ENCODE measurements at regions not wholly inside any gene's neighbourhood (a gene's known extent, or its start where the extent isn't known, plus 50 kb on each side); places are given as distances from the start of the nearest gene placed in this dataset.

DNA sequence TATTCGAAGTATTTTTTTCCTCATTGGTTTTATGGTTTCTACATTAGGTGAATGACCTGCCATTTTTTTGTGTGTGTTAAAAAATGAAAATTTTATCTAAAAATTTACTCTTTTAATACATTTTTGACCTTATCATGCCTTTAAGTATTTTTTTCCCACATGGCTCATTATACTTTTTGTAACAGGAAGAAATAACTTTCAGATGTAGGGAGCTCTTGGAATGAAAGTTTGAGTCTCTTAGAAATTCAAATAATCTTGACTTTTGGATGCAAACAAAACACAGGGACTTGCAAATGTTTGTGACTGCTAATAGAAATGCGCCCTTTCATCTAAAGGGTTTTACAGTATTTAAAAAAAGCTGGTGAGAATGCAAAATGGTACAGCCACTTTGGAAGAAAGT lies 457.9 kb downstream of the KLF5 start:
- no peak for DNase-seq (ENCODE audit: low read depth)

GRCh38 chr13:73514208-73514607 lies 455.4 kb downstream of the KLF5 start:
- DNase-seq (ENCODE audit: low read depth) = no peak

- no peak for DNase-seq (ENCODE audit: low read depth)
These were observed 454.9 kb downstream of the KLF5 start for GRCh38 chr13:73513751-73514150.

- no peak for DNase-seq (ENCODE audit: low read depth)
These were observed 450.0 kb downstream of the KLF5 start for GRCh38 chr13:73508841-73509240.

DNA sequence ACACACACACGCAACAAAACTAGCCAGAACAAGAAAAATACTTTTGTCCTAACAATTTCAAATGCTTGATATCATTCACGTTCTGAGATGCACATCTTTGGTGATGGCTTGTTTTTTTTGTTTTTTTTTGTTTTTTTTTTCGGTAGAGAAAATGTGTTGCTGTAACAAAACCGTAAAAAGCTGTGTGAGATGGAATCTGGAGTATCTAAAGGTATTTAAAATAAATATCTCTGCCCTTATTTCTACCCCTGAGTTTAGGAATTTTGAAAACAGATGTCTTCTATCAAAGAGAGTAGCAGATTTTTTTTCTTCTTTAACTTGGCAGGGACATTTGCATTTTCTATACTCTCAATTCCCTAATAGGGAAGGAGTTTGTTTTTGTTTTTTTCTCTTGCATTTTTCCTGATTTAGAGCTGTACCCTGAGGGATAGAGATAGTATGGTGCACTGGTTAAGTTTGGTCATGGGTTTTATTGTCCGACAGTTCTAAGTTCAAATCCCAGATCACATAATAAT lies 446.6 kb downstream of the KLF5 start:
- DNase-seq (ENCODE audit: low read depth) = no peak

GRCh38 chr13:73499695-73500094 lies 440.9 kb downstream of the KLF5 start:
- no peak for DNase-seq (ENCODE audit: low read depth)

GRCh38 chr13:73497430-73497829 lies 438.6 kb downstream of the KLF5 start:
- DNase-seq (ENCODE audit: low read depth) = no peak

GRCh38 chr13:73496711-73497110 lies 437.9 kb downstream of the KLF5 start:
- DNase-seq (ENCODE audit: low read depth) = no peak

DNA sequence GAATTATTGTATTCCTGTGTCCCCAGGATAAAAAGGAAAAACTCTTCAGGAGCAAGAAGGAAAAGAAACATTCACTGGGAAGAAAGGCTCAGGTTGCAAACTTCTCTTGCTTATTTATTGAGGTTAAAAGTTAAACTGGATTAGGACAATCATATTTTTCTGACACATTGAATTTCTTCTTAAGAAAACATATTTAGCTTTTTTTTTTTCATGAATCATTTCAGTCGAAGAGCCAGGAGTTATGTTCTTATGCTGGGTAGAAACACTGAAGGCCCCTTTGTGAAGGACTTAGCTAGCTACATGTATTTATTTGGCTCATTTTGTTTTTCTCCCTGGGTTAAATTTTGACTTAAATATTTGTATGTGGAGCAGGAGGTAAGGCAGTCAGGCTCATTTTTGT lies 434.0 kb downstream of the KLF5 start:
- DNase-seq (ENCODE audit: low read depth) = no peak

- DNase-seq (ENCODE audit: low read depth) = no peak
These were observed 423.8 kb downstream of the KLF5 start for GRCh38 chr13:73482556-73482955.

- no peak for DNase-seq (ENCODE audit: low read depth)
These were observed 423.2 kb downstream of the KLF5 start for GRCh38 chr13:73481886-73482445.

DNA sequence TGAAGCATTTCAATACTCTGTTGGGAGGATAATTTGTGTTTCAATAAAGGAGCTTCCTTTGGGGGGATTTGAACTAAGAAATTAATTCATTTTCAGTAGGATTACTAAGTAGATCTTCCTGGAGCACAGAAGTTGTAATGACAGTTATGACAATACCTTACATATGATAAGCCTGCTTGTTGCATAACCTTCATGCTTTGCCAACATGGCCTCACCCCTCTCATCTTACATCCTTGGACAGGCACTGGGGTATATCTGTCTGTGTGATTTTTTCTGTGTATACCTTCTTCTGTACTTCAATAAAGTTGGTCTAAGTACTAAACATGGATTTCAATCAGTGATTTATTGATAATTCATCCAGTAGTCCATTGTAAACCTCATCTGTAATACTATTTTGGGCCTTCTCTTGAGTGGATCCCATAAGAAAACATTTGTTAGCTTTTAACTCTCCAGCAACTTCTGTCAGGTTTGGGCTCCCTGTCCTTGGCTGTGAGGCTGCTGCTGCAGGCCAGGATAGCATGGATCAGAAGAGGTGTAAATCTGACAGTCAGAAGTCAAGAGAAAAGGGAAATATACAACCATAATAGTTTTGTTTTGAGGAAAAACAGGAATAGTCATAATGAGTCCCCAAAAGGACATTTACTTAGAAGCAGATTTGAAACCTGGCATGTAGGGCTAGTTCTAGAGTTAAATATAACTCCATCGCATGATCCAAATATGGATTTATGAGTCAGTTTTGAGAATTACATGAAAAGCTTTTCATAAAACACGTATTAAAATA lies 422.2 kb downstream of the KLF5 start:
- no peak for DNase-seq (ENCODE audit: low read depth)

DNA sequence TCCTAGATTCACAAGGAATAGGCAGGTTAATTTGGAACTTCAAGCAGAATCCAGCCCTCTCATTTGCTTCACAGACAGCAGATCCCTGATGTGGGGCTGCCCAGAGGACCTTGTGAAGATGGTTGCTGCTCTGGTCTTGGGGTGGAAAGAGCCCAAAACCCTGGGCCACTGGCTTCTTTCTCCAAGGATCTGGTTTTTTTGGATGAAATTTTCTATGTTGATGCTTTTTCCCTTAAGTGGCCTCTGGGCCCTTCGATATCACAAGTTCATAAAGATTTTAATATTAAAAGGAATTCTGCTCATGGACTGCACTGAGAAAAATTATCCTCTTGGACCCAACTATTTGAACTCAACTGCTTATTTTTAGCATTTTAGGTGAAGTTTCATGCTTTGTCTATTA lies 421.1 kb downstream of the KLF5 start:
- no peak for DNase-seq (ENCODE audit: low read depth)

DNA sequence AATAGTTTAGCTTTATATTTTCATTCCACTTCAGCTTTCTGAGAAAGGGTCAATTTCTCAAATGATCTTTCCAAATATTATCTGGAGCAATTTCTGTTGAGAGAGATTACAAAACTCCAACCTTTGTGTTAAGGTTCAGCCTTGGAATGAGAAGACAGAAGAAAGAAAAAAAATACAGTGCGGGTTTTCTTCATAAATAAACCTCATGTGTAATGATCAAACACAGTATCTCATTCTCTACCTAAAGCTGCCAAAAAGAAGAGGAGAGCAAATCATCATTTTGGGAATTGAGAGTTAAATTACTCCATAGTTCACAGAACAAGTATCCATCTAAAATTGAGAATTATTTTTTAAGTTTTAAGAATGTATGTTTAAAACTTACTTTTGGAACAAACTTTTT lies 420.5 kb downstream of the KLF5 start:
- no peak for DNase-seq (ENCODE audit: low read depth)

DNA sequence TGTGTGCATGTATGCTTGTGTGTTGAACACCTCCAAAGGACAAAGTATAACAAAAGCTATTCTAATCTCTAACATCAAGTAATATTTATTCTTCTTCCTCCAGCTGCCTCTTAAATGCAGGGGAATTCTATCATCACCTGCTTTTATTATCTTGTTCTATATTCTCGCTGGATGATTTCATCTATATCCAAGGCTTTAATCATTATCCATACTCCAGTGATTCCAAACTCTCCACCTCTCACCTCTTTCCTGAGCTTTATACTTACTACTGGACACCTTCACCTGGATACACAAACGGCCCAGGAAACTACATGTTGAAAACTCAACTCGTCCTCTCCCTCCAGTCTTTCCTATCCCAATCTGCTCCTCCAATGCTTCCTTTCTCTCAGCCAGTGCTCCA lies 418.6 kb downstream of the KLF5 start:
- DNase-seq (ENCODE audit: low read depth) = no peak

- no peak for DNase-seq (ENCODE audit: low read depth)
These were observed 414.2 kb downstream of the KLF5 start for GRCh38 chr13:73473016-73473415.

GRCh38 chr13:73467125-73467524 lies 408.3 kb downstream of the KLF5 start:
- peak; percentile 1 for DNase-seq (ENCODE audit: low read depth)

DNA sequence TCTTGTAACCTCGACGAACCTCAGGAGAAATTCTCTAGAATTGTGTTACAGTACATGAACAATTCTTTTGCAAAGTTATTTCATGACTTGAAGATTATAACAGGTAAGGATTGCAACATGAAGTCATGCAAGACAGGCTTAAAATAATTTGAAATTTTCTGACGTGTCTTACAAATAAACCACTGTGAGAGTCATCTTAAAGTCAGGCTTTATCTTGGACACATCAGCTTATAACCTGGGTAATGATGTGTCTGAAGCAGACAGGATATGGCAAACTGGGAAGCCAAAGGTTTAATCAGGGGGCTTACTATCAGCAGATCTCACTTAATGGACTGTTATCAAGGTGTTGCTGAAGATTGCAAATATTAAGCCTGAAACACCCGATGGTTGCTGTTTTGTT lies 407.8 kb downstream of the KLF5 start:
- DNase-seq (ENCODE audit: low read depth) = no peak

DNA sequence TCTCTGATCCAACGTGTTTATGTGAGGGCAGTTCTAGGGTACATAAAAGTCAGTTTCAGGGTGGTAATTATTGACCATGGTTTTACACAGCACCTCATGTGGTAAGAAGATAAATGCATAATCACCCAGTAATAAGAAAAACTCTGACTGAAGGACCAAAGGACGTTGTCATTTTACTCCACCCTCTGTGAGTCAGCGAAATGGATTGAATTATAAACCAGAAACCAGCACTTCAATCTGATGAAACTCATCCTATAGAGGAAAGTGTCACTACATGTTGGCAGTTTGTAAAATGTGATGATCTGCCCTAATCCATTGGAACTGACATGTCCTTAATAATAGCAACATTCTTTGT lies 406.8 kb downstream of the KLF5 start:
- peak; percentile 1 for DNase-seq (ENCODE audit: low read depth)

DNA sequence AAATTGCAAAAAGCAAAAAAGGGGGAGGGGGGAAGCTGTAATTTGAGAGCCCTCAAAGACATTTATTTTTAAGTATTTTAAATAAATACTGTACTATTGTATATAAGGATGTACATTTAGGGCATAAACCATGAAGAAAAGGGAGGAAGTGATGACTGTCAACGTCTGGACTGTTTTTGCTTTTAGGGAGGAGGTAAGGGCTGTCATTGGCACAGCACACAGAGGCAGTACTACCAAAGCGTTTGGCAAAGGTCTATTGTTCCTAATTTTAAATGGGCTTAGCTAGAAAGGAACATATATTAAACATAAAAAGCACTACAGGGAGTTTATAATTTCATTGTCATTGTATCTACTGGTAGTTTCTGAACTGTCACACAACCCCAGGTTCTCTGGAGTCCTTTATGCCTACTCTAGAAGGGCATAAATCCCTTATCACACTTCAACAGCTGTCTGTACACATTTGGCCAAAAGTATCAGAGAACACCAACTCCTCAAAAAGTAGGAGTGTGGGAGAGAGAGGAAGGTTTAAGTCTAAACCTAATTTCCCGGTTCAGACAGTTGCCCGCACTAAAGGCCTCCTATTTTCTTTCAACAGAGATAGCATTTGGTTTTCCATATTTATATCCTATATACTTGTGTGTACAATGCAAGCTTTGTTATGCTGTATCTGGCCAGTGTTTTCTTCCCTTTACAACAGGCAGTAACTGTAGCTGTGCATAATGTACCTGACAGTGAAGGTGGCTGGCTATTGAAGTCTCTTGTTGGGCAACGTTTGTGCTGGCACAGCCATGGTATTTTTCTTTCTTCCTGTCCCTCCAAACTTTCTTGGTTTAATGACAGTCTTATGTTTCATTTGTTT lies 406.2 kb downstream of the KLF5 start:
- DNase-seq (ENCODE audit: low read depth) = no peak

GRCh38 chr13:73462241-73462640 lies 403.4 kb downstream of the KLF5 start:
- no peak for DNase-seq (ENCODE audit: low read depth)

- DNase-seq (ENCODE audit: low read depth) = no peak
These were observed 392.6 kb downstream of the KLF5 start for GRCh38 chr13:73451221-73452029.

Data from stromal cell of bone marrow (primary cell).